ENCODE measurements at regions not wholly inside any gene's neighbourhood (a gene's known extent, or its start where the extent isn't known, plus 50 kb on each side); places are given as distances from the start of the nearest gene placed in this dataset.

DNA sequence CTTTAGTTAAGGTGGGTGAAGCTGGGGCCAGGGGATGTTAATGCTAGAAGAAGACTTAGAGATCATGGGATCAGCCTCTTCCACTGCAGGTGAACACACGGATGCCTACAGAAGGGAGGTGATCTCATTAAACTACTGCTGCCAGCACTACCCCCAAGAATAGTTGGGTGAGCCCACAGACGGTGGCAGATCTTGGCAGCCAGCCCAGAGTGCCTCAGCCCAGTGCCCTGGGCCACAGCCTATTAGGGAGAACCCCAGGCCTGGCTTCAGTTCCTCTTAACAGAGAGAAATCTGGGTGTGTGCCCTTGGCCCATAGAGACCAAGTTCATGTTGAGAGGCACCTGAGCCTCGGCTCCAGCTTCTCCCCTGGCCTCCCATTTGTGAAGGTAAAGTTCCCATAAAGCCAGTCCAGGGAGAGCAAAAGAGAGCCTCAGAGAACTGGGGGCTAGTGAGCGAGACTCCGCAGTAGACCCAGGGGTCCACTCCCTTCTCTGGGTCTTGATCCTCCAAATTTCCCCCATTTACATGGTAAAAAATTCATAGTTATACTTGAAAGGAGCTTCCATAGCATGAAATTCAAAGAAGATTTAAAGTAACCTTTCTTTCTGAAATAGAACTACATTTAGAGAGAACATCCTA lies 125.0 kb upstream of the CCND2 start (continued):
- peak in 1 of 2 experiments; percentile 71; a peak in 1 of 4 replicates for TF ChIP-seq ETV6 (conservative IDR thresholded peaks at IDR 0.05 in 1 of 2, IDR thresholded peaks at IDR 0.05 in 1 of 2; ENCODE audit: borderline replicate concordance in 1 of 2, low read depth in 1 of 2)
- TF ChIP-seq E4F1 (IDR thresholded peaks at IDR 0.05; ENCODE audit: borderline replicate concordance, partially characterized antibody), result no peak
- peak; percentile 80; the same call in 1 of the 2 replicates for TF ChIP-seq PAX5 (IDR thresholded peaks at IDR 0.05; ENCODE audit: borderline replicate concordance, low read depth, low read length)
- peak; percentile 86 for TF ChIP-seq MTA2 (IDR thresholded peaks at IDR 0.05; ENCODE audit: low read depth)
- TF ChIP-seq, protein P1, sequence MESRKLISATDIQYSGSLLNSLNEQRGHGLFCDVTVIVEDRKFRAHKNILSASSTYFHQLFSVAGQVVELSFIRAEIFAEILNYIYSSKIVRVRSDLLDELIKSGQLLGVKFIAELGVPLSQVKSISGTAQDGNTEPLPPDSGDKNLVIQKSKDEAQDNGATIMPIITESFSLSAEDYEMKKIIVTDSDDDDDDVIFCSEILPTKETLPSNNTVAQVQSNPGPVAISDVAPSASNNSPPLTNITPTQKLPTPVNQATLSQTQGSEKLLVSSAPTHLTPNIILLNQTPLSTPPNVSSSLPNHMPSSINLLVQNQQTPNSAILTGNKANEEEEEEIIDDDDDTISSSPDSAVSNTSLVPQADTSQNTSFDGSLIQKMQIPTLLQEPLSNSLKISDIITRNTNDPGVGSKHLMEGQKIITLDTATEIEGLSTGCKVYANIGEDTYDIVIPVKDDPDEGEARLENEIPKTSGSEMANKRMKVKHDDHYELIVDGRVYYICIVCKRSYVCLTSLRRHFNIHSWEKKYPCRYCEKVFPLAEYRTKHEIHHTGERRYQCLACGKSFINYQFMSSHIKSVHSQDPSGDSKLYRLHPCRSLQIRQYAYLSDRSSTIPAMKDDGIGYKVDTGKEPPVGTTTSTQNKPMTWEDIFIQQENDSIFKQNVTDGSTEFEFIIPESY (IDR thresholded peaks at IDR 0.05), result no peak
- TF ChIP-seq KLF5 (IDR thresholded peaks at IDR 0.05; ENCODE audit: partially characterized antibody), result no peak
- peak; percentile 99 for TF ChIP-seq GATAD2B (conservative IDR thresholded peaks at IDR 0.05; ENCODE audit: low read depth)
- TF ChIP-seq YY1 (IDR thresholded peaks at IDR 0.05; ENCODE audit: low read depth, low read length), result 0 out of 2 replicates have a peak, but pooled peaks have one; percentile 34
- TF ChIP-seq CREM (IDR thresholded peaks at IDR 0.05; ENCODE audit: low read depth), result peak; percentile 49; the same call in 1 of the 2 replicates
- TF ChIP-seq DPF2 (IDR thresholded peaks at IDR 0.05), result peak; percentile 96
- TF ChIP-seq ESRRA (IDR thresholded peaks at IDR 0.05; ENCODE audit: low read length), result no peak
- 0 out of 2 replicates have a peak, but pooled peaks have one; percentile 7 for TF ChIP-seq JUND (IDR thresholded peaks at IDR 0.05; ENCODE audit: low read depth, low read length)
- TF ChIP-seq BHLHE40 (IDR thresholded peaks at IDR 0.05; ENCODE audit: borderline replicate concordance in 1 of 2, low read depth in 2 of 2, low read length in 1 of 2), result peak; percentile 57 to 79; a peak in 3 of 4 replicates
- peak; percentile 65; the same call in 1 of the 2 replicates for TF ChIP-seq RB1 (IDR thresholded peaks at IDR 0.05; ENCODE audit: borderline replicate concordance)
- TF ChIP-seq FOXM1 (IDR thresholded peaks at IDR 0.05; ENCODE audit: low read depth, low read length), result peak; percentile 31; the same call in 1 of the 2 replicates
- TF ChIP-seq, protein P2, sequence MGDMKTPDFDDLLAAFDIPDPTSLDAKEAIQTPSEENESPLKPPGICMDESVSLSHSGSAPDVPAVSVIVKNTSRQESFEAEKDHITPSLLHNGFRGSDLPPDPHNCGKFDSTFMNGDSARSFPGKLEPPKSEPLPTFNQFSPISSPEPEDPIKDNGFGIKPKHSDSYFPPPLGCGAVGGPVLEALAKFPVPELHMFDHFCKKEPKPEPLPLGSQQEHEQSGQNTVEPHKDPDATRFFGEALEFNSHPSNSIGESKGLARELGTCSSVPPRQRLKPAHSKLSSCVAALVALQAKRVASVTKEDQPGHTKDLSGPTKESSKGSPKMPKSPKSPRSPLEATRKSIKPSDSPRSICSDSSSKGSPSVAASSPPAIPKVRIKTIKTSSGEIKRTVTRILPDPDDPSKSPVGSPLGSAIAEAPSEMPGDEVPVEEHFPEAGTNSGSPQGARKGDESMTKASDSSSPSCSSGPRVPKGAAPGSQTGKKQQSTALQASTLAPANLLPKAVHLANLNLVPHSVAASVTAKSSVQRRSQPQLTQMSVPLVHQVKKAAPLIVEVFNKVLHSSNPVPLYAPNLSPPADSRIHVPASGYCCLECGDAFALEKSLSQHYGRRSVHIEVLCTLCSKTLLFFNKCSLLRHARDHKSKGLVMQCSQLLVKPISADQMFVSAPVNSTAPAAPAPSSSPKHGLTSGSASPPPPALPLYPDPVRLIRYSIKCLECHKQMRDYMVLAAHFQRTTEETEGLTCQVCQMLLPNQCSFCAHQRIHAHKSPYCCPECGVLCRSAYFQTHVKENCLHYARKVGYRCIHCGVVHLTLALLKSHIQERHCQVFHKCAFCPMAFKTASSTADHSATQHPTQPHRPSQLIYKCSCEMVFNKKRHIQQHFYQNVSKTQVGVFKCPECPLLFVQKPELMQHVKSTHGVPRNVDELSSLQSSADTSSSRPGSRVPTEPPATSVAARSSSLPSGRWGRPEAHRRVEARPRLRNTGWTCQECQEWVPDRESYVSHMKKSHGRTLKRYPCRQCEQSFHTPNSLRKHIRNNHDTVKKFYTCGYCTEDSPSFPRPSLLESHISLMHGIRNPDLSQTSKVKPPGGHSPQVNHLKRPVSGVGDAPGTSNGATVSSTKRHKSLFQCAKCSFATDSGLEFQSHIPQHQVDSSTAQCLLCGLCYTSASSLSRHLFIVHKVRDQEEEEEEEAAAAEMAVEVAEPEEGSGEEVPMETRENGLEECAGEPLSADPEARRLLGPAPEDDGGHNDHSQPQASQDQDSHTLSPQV (IDR thresholded peaks at IDR 0.05), result no peak
- peak; percentile 71 for TF ChIP-seq BCL11A (IDR thresholded peaks at IDR 0.05; ENCODE audit: low read depth, low read length)
- TF ChIP-seq CBFB (IDR thresholded peaks at IDR 0.05; ENCODE audit: low read depth), result peak; percentile 51; the same call in 1 of the 2 replicates
- peak; percentile 97 for TF ChIP-seq SMAD1 (IDR thresholded peaks at IDR 0.05; ENCODE audit: low read depth, partially characterized antibody)
- peak; percentile 49; the same call in 1 of the 2 replicates for TF ChIP-seq NR2F1 (conservative IDR thresholded peaks at IDR 0.05)
- TF ChIP-seq ZNF217 (IDR thresholded peaks at IDR 0.05), result peak; percentile 83; the same call in 1 of the 2 replicates
